ENCODE measurements at regions not wholly inside any gene's neighbourhood (a gene's known extent, or its start where the extent isn't known, plus 50 kb on each side); places are given as distances from the start of the nearest gene placed in this dataset.

DNA sequence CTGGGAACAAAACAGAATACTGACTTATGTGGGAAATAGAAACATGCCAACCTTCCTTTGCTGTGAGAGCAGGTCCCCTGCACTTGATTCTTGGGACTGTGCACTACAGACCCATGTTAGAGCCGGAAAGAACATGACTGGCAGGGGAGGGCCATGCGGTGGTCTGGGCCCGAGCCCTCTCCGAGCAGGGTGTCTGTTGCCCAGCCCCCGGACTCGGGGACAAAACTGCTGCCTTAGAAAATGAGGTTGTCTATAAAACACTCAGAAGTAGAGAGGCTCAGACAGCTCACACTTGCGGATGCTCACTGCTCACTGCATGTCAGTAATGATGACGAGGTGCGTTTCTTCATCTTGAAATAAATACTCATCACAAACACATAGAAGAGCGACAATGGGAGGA is 270.7 kb upstream of the HDAC4 start:
- Histone ChIP-seq H3K9me1 (replicated peaks; ENCODE audit: control insufficient read depth, extremely low read depth, insufficient read depth, low read length) (no peaks in the 10 kb centered on the region), H3K27me3 (ENCODE audit: control insufficient read depth in 2 of 2, insufficient read depth in 2 of 2, low read length in 2 of 2) (no peaks in the 10 kb centered on the region), H3K36me3 (ENCODE audit: control insufficient read depth in 2 of 2, extremely low read depth in 1 of 2, insufficient read depth in 2 of 2, low read length in 2 of 2) (no peaks in the 10 kb centered on the region), H3K27ac (ENCODE audit: insufficient read depth, low read depth, low read length) (no peak overlapping the region), H3K4me1 (ENCODE audit: control insufficient read depth, extremely low read depth, insufficient read depth, low read length) (no peaks in the 10 kb centered on the region), H3K4me2 (ENCODE audit: insufficient read depth, low read length) (no peak overlapping the region), H3K4me3 (replicated peaks in 1 of 3; ENCODE audit: insufficient read depth in 1 of 3, low read depth in 1 of 3, low read length in 3 of 3) (no peak overlapping the region), H4K20me1 (replicated peaks; ENCODE audit: control insufficient read depth, extremely low read depth, insufficient read depth, low read length) (no peaks in the 10 kb centered on the region), H3K79me2 (ENCODE audit: control insufficient read depth, insufficient read depth, low read length) (no peaks in the 10 kb centered on the region), H2AFZ (ENCODE audit: low read depth, low read length) (no peak overlapping the region), H3K9ac (replicated peaks; ENCODE audit: extremely low read depth, insufficient read depth, low read length) (no peak overlapping the region), H3K9me3 (replicated peaks; ENCODE audit: control insufficient read depth, insufficient read depth, low read length) (no peaks in the 10 kb centered on the region)
- no TSS peak for BruUV-seq (replicated peaks)
- TF ChIP-seq MYC (IDR thresholded peaks at IDR 0.05; ENCODE audit: low read depth, low read length) (no peak), EZH2 (IDR thresholded peaks at IDR 0.05; ENCODE audit: borderline replicate concordance, low read depth, low read length, severe bottlenecking) (no peak), FOS (IDR thresholded peaks at IDR 0.05; ENCODE audit: borderline replicate concordance, insufficient read depth, low read length) (no peak), POLR2AphosphoS5 (IDR thresholded peaks at IDR 0.05; ENCODE audit: insufficient read depth, low read depth, low read length) (no peak), GATA2 (IDR thresholded peaks at IDR 0.05; ENCODE audit: insufficient read depth, insufficient read length, low read depth, low read length) (no peak), POLR2A (IDR thresholded peaks at IDR 0.05; ENCODE audit: low read depth, low read length) (no peak), JUN (IDR thresholded peaks at IDR 0.05; ENCODE audit: borderline replicate concordance, insufficient read depth, insufficient read length, low read depth) (no peak)
- TF ChIP-seq, protein P1, sequence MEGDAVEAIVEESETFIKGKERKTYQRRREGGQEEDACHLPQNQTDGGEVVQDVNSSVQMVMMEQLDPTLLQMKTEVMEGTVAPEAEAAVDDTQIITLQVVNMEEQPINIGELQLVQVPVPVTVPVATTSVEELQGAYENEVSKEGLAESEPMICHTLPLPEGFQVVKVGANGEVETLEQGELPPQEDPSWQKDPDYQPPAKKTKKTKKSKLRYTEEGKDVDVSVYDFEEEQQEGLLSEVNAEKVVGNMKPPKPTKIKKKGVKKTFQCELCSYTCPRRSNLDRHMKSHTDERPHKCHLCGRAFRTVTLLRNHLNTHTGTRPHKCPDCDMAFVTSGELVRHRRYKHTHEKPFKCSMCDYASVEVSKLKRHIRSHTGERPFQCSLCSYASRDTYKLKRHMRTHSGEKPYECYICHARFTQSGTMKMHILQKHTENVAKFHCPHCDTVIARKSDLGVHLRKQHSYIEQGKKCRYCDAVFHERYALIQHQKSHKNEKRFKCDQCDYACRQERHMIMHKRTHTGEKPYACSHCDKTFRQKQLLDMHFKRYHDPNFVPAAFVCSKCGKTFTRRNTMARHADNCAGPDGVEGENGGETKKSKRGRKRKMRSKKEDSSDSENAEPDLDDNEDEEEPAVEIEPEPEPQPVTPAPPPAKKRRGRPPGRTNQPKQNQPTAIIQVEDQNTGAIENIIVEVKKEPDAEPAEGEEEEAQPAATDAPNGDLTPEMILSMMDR (IDR thresholded peaks at IDR 0.05; ENCODE audit: extremely low read depth in 1 of 2, insufficient read depth in 1 of 2, low read depth in 1 of 2, low read length in 2 of 2) = no peak
- TF ChIP-seq, protein P2, sequence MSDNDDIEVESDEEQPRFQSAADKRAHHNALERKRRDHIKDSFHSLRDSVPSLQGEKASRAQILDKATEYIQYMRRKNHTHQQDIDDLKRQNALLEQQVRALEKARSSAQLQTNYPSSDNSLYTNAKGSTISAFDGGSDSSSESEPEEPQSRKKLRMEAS (IDR thresholded peaks at IDR 0.05; ENCODE audit: insufficient read depth, insufficient read length) = no peak
- FAIRE-seq (no peak), DNase-seq (ENCODE audit: low read depth, low spot score) (no peak)
- intact Hi-C loops (cut with micrococcal nuclease) (no loop called here), dilution Hi-C loops (cut with MboI; ENCODE audit: extremely low pct_ligation_motif_present, low sequenced_read_pairs) (no loop called here)
- POLR2A ChIA-PET = no interaction called here
- CTCF ChIA-PET = no interaction called here
